Karpas-422 (cell line): ENCODE measurements at regions not wholly inside any gene's neighbourhood (a gene's known extent, or its start where the extent isn't known, plus 50 kb on each side); places are given as distances from the start of the nearest gene placed in this dataset.

Experiments used
- DNase-seq: peaks from one replicate; pipeline ENCODE4 v3.0.0-alpha.2; 2015
- H2AFZ ChIP-seq: fragments of 200-600 bp; sonication (generic); 2 replicates; pipeline ENCODE4 v1.6.1; 2014; ENCODE audit warnings: antibody characterized with exemption, low read length, mixed read lengths
- H3K27ac ChIP-seq: fragments of 200-600 bp; sonication (generic); 2 replicates; pipeline ENCODE4 v1.5.1; 2014; ENCODE audit warnings: mild to moderate bottlenecking, low read length, moderate library complexity
- H3K27me3 ChIP-seq: fragments of 200-600 bp; sonication (generic); 2 replicates; pipeline ENCODE4 v1.6.1; 2014; ENCODE audit warnings: low read length, mixed read lengths
- H3K36me3 ChIP-seq: fragments of 200-600 bp; sonication (generic); 2 replicates; pipeline ENCODE4 v1.6.1; 2014; ENCODE audit warnings: low read length, mixed read lengths; ENCODE audit not compliant: insufficient read depth
- H3K4me1 ChIP-seq: fragments of 200-600 bp; sonication (generic); 2 replicates; pipeline ENCODE4 v1.6.1; 2014; ENCODE audit warnings: mild to moderate bottlenecking, low read length, mixed read lengths
- H3K4me2 ChIP-seq: fragments of 200-600 bp; sonication (generic); 2 replicates; pipeline ENCODE4 v1.6.1; 2014; ENCODE audit warnings: low read length, low read depth, mild to moderate bottlenecking; ENCODE audit not compliant: poor library complexity, severe bottlenecking
- H3K4me3 ChIP-seq: fragments of 200-600 bp; sonication (generic); 2 replicates; pipeline ENCODE4 v1.5.1; 2014; ENCODE audit warnings: mild to moderate bottlenecking, antibody characterized with exemption, low read length, mixed read lengths
- H3K79me2 ChIP-seq: fragments of 200-600 bp; sonication (generic); 2 replicates; pipeline ENCODE4 v1.6.1; 2014; ENCODE audit warnings: mild to moderate bottlenecking, low read length, mixed read lengths
- H3K9ac ChIP-seq: fragments of 200-600 bp; sonication (generic); 2 replicates; pipeline ENCODE4 v1.6.0; 2014; ENCODE audit warnings: low read length
- H3K9me2 ChIP-seq: fragments of 200-600 bp; sonication (generic), shearing (Covaris generic); replicated peaks from 2 replicates; pipeline ENCODE4 v1.6.0; 2014; ENCODE audit warnings: mild to moderate bottlenecking, low read length, moderate library complexity; ENCODE audit not compliant: insufficient read depth
- H3K9me3 ChIP-seq: fragments of 300-700, 200-600 bp; sonication (generic); 2 replicates; pipeline ENCODE4 v1.6.1; 2014; ENCODE audit warnings: low read length, mixed read lengths
- H4K20me1 ChIP-seq: fragments of 200-600 bp; sonication (generic); 2 replicates; pipeline ENCODE4 v1.6.1; 2014; ENCODE audit warnings: mild to moderate bottlenecking, antibody characterized with exemption, low read length, low read depth; ENCODE audit not compliant: insufficient read depth

DNA sequence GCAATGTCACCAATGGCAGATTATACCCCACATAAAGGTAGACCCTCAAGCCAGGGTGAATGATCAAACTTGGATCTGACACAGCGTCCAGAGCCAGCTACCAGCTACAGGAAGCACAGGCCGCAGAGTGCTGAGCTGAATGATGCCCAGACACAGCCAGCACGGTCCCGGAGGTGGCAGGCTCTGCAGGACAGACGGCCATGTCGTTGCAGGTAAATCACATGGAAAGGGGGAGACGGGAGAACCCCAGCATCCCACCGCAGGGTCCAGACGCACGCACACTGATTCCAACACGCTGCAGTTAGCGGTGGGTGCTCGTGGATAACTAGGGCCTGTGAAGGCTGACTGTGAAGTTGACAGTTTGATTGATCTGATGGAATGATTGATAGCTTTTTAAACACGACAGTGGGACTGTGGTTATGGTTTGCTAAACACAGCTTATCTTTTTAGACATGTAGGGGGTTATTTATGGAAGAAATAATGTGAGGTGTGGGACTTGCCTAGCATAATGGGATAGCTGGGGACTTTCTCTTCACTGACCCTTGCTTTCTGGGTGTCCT, 228.5 kb downstream of the ERMARD start:
- H4K20me1 ChIP-seq = no peaks in the 10 kb centered on the region
- H3K27me3 ChIP-seq = no peaks in the 10 kb centered on the region
- no peaks in the 10 kb centered on the region for H3K9me3 ChIP-seq
- no peak for DNase-seq
- H2AFZ ChIP-seq = no peak overlapping the region
- H3K9me2 ChIP-seq = no peaks in the 10 kb centered on the region
- H3K9ac ChIP-seq = no peak overlapping the region
- no peak overlapping the region for H3K4me3 ChIP-seq
- no peaks in the 10 kb centered on the region for H3K79me2 ChIP-seq
- no peak overlapping the region for H3K4me2 ChIP-seq
- H3K27ac ChIP-seq = no peak overlapping the region
- H3K4me1 ChIP-seq = no peaks in the 10 kb centered on the region
- H3K36me3 ChIP-seq = no peaks in the 10 kb centered on the region

DNA sequence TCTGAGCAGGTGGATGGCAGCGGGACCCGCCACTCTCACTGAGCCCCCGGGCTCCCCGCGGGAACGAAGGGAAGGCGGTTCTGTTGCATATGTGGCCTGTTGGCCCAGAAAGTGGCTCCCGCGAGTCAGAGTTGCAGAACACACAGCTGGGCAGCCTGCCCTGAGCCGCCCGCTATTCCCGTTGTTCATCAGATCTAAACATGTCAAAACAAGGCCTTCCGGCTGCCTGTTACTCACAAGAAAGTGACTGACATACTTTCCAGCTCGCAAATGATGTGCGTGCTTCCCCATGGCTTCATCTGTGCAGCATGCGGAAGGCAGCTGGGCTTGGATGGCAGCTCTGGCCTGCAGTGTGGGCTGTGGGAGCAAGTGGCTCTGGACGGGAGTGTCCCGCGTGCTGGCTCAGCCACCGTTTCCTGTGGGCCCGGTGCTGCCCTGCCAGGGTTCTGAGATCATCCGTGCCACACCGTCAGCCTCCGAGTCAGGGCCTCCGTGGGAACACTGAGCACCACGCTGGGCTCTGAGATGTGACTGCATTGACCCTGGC, 227.3 kb downstream of the ERMARD start:
- H3K4me1 ChIP-seq = no peaks in the 10 kb centered on the region
- no peaks in the 10 kb centered on the region for H3K27me3 ChIP-seq
- no peak for DNase-seq
- no peak overlapping the region for H3K4me2 ChIP-seq
- H3K36me3 ChIP-seq = no peaks in the 10 kb centered on the region
- no peak overlapping the region for H3K4me3 ChIP-seq
- H3K9me2 ChIP-seq = no peaks in the 10 kb centered on the region
- no peaks in the 10 kb centered on the region for H3K79me2 ChIP-seq
- H3K9ac ChIP-seq = no peak overlapping the region
- no peaks in the 10 kb centered on the region for H4K20me1 ChIP-seq
- H3K9me3 ChIP-seq = no peaks in the 10 kb centered on the region
- no peak overlapping the region for H2AFZ ChIP-seq
- H3K27ac ChIP-seq = no peak overlapping the region

DNA sequence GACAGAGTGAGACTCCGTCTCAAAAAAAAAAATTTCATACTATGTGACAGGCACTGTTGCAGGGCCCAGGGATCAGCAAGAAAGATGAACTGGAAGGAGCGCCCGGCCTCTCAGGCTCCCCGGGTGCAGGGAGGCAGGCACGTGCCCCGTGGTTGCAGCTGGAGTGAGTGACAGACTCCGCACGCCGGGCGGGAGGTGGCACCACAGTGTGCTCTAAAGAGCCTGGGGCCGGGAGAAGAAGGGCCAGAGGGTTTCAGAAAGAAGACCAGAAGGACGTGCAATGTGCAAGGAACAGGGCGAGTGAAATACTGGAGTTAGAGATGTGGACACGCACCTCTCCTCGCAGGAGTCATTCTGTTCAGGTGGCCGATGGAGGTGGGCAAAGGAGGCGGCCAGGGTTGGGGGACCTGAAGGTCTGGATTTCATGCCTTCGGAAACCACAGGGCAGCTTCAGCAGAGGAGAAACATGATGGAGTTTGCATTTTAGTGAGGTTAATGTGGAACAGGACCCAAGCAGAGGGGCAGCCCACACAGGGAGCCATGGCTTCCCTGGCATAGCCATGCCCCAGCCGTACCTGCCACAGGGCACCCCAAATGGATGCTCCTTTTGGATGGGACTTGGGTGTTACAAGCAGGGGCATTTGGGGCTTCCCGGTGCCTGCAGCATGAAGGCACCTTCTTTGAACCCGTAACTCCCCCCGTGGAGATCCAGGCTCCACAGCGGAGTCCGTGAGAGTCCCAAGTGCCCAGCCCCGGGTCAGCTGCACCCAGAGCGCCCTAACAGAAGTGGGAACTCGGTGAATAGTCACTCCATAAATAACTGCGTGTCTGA, 226.2 kb downstream of the ERMARD start:
- no peak overlapping the region for H3K27ac ChIP-seq
- no peaks in the 10 kb centered on the region for H3K9me3 ChIP-seq
- no peaks in the 10 kb centered on the region for H3K27me3 ChIP-seq
- H2AFZ ChIP-seq = no peak overlapping the region
- no peak overlapping the region for H3K4me3 ChIP-seq
- no peak overlapping the region for H3K4me2 ChIP-seq
- no peak overlapping the region for H3K9ac ChIP-seq
- no peaks in the 10 kb centered on the region for H3K36me3 ChIP-seq
- H3K4me1 ChIP-seq = no peaks in the 10 kb centered on the region
- H3K79me2 ChIP-seq = no peaks in the 10 kb centered on the region
- no peak for DNase-seq
- no peaks in the 10 kb centered on the region for H4K20me1 ChIP-seq
- no peaks in the 10 kb centered on the region for H3K9me2 ChIP-seq

DNA sequence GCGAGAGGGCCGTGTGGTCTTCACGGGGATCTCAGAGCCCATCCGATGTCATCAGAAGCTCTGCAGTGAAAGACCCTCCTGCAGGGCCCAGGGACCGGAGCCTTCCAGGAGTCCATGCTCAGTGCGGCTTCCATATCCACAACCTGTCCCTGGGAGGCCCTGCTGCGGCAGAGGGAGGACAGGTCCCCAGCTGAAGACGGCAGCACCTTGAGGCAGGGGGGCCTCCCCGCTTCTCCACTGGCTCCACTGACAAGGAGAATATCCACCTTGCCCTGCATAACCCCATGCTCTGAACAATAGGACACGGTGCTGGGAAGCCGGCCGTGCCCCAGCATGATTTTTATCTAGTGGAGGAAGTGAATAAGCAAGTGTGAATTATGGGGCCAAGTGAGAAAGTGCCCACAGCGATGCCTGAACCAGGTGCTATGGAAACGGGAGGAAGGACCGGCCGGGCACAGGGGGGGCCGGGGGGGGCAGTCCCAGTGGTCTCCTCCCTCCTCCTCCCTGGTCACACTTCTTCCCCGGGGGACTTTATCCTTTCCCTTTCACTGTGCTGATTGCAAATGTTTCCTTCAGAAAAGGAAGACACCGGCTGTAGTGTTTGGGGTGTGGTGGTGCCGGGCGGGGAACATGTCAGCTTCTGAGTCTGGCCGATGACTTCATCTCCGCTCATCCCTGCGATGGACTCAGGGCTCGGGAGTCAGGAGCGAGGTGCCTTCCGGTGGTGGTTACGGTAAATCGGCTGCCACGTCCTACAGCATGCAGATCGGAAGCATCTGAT, 225.1 kb downstream of the ERMARD start:
- Histone ChIP-seq H3K9ac (no peak overlapping the region), H4K20me1 (no peaks in the 10 kb centered on the region), H3K4me2 (no peak overlapping the region)

DNA sequence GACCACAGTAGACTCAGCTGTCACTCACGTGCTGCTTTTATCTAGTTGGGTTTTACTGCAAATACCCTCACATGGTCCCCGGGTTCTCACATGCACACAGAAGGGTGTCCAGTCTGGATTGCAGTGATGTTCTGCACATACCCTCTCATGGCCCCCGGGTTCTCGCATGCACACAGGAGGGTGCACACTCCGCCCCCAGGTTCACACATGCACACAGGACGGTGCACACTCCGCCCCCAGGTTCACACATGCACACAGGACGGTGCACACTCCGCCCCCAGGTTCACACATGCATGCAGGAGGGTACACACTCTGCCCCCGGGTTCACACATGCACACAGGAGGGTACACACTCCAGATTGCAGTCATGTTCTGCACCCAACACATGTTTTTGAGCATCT, 224.3 kb downstream of the ERMARD start:
- no peaks in the 10 kb centered on the region for H3K79me2 ChIP-seq
- no peaks in the 10 kb centered on the region for H3K36me3 ChIP-seq
- H3K27me3 ChIP-seq = no peaks in the 10 kb centered on the region
- no peaks in the 10 kb centered on the region for H3K9me3 ChIP-seq
- H3K4me3 ChIP-seq = no peak overlapping the region
- no peak overlapping the region for H3K27ac ChIP-seq
- DNase-seq = no peak
- no peak overlapping the region for H2AFZ ChIP-seq
- no peak overlapping the region for H3K4me2 ChIP-seq
- no peaks in the 10 kb centered on the region for H3K9me2 ChIP-seq
- H4K20me1 ChIP-seq = no peaks in the 10 kb centered on the region
- H3K9ac ChIP-seq = no peak overlapping the region
- H3K4me1 ChIP-seq = no peaks in the 10 kb centered on the region

More for the DNA sequence above, 225.1 kb downstream of the ERMARD start:
- no peaks in the 10 kb centered on the region for H3K36me3 ChIP-seq
- H3K27me3 ChIP-seq = no peaks in the 10 kb centered on the region
- no peaks in the 10 kb centered on the region for H3K79me2 ChIP-seq
- no peaks in the 10 kb centered on the region for H3K9me2 ChIP-seq
- no peak overlapping the region for H3K4me3 ChIP-seq
- no peaks in the 10 kb centered on the region for H3K4me1 ChIP-seq
- no peak overlapping the region for H2AFZ ChIP-seq
- no peak for DNase-seq
- H3K9me3 ChIP-seq = no peaks in the 10 kb centered on the region
- no peak overlapping the region for H3K27ac ChIP-seq

DNA sequence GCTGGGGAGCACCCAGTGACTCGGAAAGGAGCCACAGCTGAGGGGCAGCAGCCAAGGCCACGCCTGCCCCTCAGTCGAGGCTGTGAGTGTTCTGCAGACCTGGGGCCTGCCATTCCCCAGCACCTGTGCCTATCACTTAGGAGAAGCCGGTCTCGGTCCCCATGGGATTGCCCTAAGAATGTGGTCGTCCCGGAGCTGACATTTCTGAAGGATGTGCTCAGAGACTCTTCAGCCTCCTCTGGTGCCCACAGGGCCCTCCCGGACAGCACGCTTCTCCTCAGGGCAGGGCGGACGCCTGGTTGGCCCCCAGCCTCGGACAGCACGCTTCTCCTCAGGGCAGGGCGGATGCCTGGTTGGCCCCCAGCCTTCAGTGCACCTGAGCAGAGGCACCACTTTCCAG, 223.9 kb downstream of the ERMARD start:
- no peaks in the 10 kb centered on the region for H4K20me1 ChIP-seq
- DNase-seq = no peak
- H3K9me2 ChIP-seq = no peaks in the 10 kb centered on the region
- no peak overlapping the region for H3K4me3 ChIP-seq
- H3K9ac ChIP-seq = no peak overlapping the region
- H3K36me3 ChIP-seq = no peaks in the 10 kb centered on the region
- no peak overlapping the region for H2AFZ ChIP-seq
- H3K27me3 ChIP-seq = no peaks in the 10 kb centered on the region
- no peak overlapping the region for H3K27ac ChIP-seq
- H3K9me3 ChIP-seq = no peaks in the 10 kb centered on the region
- no peak overlapping the region for H3K4me2 ChIP-seq
- H3K4me1 ChIP-seq = no peaks in the 10 kb centered on the region
- no peaks in the 10 kb centered on the region for H3K79me2 ChIP-seq

DNA sequence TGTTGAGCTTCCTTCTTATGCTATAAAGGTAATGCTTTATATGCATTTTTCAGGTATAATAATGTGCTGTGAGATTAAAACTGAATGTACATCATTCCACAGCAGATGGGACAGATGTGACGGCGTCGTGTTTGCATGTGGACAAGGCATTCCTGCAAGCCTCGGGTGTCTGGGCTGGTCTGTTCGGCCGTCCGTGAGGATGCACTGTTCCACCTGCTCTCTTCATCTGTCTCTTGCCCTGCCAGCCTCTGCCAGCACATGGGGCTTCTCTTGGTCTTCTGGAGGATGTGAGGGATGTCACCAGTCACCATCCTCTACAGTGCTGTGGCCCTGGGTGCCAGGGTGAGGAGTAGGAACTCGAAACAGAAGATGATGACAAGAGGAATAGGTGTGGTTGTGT, 223.2 kb downstream of the ERMARD start:
- no peak overlapping the region for H3K4me2 ChIP-seq
- H3K4me3 ChIP-seq = no peak overlapping the region
- no peak overlapping the region for H3K9ac ChIP-seq
- no peak overlapping the region for H3K27ac ChIP-seq
- H3K36me3 ChIP-seq = no peaks in the 10 kb centered on the region
- no peaks in the 10 kb centered on the region for H4K20me1 ChIP-seq
- H3K9me3 ChIP-seq = no peaks in the 10 kb centered on the region
- no peak for DNase-seq
- no peaks in the 10 kb centered on the region for H3K27me3 ChIP-seq
- H2AFZ ChIP-seq = no peak overlapping the region
- H3K79me2 ChIP-seq = no peaks in the 10 kb centered on the region
- no peaks in the 10 kb centered on the region for H3K4me1 ChIP-seq
- H3K9me2 ChIP-seq = no peaks in the 10 kb centered on the region
